HUDEP-2 (cell line): ENCODE measurements at regions not wholly inside any gene's neighbourhood (a gene's known extent, or its start where the extent isn't known, plus 50 kb on each side); places are given as distances from the start of the nearest gene placed in this dataset.
"Not testable (repeated sequence)": the region's sequence is repeated elsewhere in the genome, so short reads cannot be mapped to it uniquely, and the experiment has no call there.

ENCODE experiments used
- DNase-seq, 76 experiments: peaks; one replicate each; lab custom pipeline; 2025; ENCODE audit not compliant: unreplicated experiment in 76 of 76; lab: John Stamatoyannopoulos, UW

DNA sequence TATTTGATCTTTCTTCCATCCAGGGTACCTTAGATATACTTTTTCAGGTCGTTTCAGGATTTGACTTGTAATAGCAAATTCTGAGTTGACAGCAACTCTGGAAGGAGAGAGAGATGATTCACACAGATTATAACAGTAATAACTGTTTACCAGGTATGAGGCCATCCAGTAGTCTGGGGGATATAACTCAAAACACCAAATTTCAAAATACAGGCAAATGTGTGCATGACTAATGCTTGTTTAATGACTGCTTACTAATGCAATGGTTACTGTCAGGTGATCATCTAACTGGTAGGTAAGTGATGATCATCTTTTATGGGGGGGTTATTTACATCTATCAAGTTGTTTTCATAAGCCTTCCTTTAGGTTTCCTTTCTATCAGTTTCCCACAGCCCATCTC lies 412.3 kb downstream of the MAT2B start:
- DNase-seq: no peak

DNA sequence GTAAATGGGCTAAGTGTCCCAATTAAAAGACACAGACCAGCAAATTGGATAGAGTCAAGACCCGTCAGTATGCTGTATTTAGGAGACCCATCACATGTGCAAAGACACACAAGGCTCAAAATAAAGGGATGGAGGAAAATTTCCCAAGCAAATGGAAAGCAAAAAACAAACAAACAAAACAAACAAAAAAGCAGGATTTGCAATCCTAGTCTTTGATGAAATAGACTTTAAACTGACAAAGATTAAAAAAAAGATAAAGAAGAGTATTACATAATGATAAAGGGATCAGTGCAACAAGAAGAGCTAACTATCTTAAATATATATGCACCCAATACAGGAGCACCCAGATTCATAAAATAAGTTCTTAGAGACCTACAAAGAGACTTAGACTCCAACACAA lies 429.6 kb downstream of the MAT2B start:
- not testable (repeated sequence) for DNase-seq

DNA sequence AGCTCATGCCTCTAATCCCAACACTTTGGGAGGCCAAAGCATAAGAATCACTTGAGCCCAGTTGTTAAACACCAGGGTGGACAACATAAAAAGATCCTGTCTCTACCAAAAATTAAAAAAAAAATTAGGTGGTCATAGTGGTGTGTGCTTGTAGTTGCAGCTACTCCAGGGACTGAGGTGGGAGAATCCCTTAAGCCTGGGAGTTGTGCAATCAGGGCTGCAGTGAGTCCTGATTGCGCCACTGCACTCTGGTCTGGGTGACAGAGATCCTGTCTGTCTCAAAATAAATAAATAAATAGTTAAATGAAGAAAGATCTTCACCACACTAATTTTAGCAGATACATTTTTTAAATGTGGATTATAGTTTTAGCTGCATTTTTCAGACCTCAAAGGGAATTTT lies 433.2 kb downstream of the MAT2B start:
- DNase-seq: no peak

DNA sequence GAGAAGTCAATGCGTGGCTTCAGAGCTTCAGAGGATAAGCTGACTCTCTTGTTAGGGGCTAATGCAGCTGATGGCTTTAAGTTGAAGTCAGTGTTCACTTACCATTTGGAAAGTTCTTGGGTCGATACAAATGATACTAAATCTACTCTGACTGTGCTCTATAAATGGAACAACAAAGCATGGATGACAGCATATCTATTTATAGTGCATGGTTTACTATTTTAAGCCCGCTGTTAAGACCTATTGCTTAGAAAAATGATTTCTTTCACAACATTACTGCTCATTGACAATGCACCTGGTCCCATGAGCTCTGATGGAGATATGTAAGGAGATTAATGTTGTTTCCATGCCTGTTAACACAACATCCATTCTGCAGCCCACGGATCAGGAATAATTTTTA lies 435.7 kb downstream of the MAT2B start:
- DNase-seq: no peak

DNA sequence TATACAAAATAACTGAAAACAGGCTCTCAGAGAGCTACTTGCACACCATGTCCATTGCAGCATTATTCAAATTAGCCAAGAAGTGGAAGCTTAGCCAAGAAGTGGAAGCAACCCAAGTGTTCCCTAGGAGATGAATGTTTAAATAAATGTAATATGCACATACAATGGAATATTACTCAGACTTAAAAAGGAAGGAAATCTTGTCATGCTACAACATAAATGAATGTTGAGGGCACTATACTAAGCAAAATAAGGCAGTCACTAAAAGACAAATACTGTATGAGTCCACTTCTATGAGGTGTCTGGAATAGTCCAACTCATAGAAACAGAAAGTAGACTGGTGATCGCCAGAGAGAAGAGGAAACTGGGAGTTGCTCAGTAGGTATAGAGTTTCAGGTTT lies 438.1 kb downstream of the MAT2B start:
- DNase-seq: no peak

DNA sequence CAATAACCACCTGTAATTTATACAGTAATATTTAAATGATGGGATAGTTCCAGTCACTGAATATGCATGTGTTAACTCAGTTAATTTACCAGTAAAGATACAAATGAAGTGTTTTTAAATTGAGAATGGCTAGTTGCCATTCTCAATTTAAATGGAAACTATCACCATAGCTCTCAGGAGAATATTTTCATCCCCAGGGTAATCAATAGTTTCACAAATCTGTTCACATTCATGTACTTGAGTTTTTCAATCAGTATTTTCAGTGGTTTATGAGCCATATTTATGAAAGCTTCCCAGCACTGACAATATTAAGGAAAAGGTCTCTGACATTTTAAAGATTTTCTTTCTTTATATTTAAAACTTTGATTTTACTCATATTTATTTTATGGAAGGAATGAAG lies 439.3 kb downstream of the MAT2B start:
- DNase-seq: no peak

DNA sequence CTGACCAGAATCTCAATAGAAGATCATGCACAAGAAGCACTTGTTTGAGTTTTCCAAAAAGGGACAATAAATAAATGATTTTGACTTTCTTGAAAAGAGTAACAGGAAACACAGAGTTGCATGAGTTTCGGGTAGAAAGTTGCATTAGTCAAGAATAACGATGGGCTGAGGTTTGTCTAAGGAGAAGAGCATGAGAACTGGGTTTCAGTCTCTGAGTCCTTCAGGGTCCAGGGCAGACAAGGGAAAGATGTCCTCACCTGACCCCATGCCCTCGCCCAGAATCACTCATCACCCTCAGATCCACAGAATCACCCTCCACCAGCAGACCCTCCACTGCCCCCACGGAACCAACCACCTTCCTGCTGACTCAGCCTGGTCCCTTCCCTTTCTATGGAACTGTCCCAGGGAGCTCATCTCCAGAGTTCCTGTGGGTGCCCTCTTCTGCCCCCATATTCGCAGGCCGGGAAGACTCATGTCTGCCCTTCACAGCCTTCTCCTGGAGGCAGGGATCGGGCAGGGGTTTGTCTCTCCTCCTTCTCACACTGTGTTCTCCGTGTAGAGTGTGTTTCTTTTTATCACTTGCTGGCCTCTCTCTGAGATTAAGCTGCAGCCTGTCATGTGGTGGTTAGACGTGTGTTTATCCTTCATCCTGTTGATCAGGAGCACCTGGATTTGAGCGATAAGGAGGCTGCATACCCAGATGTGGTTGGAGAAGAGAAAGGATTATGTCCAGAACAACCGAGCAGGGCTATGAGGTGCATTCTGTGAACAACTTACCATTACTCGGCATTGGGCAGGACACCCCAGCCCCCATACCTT lies 442.6 kb downstream of the MAT2B start:
- no peak for DNase-seq

DNA sequence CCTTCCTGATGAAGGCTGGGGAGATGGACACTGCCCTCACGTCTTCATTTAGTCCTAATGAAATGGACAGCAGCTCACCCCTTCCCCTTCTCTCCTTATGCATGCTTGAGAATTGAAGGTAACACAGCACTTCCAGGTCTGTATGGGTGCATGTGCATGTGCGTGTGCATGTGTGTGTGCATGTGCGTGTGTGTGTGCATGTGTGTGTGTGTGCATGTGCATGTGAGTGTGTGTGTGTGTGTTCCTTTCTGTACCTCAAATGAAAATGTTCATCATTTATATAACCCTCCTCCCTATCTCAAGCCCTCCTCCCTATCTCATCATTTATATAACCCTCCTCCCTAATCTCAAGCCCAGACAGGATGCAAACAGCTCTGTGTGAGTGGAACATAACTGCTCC lies 444.8 kb downstream of the MAT2B start:
- DNase-seq: no peak

DNA sequence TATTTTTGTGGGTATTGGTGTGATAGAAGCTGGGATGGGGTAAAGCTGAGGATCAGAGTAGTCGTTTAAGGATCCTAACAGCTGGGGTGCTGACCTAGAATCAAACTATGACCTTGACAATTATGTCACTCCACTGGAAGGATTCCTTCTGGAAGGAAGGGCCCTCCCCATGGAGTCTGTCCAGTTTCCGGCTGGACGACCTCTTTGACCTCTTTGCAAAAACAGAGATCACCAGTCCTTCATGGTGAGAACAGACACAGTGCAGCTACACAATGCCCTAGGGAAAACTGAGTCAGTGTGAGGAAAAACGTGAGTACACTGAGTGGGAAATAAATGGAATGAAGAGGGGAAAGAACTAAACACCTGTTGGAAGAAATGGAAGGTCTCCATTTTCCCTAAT lies 445.6 kb downstream of the MAT2B start:
- no peak for DNase-seq

DNA sequence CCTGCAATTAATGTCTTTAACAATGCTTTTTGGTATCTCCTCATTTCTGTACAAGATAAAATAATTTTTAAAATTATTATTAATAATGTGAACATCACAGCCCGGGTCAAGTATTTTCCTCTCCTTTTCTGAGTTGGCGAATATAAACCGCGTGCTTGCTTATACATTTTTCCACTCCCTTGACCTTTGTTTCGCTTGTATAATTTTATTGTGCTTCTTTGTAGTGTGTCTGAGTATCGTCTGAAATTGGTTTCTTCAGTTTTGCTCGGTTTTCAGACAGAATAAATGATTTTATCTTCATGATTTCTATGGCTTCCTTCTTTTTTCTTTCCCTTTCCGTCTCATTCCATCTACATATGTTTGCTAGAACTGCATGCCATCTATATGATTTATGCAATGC lies 448.5 kb downstream of the MAT2B start:
- no peak for DNase-seq

DNA sequence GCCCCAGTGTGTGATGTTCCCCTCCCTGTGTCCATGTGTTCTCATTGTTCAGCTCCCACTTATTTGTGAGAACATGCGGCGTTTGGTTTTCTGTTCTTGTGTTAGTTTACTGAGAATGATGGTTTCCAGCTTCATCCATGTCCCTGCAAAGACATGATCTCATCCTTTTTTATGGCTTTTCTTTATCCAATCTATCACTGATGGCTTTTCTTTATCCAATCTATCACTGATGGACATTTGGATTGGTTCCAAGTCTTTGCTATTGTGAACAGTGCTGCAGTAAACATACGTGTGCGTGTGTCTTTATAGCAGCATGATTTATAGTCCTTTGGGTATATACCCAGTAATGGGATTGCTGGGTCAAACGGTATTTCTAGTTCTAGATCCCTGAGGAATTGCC lies 455.8 kb downstream of the MAT2B start:
- not testable (repeated sequence) for DNase-seq

DNA sequence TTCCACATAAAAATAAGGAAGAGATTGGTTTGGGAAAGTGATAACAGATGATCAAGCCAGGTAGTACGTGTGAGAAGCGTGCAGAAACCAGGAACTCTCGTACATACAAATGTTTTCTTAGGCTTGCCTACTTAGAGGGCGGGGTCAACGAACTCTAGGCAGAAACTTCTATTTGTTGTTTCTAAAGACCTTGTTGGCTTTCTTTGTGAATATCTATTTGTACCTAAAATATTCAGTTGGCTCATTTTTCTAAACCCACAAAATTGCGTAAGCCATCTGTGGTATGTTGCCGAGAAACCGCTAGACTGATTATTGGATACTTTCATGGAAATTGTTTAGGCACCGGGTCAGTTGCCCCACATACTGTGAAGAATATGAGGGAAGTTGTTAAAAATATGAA lies 458.5 kb downstream of the MAT2B start:
- DNase-seq: no peak

DNA sequence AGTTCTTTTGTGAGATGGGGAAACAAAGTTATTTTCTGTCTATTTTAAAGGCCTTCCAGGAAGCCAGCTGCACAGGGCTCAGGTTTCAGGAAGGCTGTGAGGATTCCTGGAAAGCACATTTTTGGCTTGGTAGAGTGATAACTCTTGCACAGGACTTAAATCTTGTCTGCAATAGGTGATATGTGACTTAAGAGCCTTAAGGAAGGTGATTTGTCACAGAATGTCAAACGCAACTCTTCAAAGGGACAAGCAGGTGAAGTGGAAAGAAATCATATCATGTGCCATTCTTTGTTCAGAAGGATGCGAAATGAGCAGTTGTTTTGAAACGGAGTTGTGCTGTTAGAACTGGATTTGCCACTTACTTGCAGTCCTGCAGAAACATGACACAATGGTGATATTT lies 459.3 kb downstream of the MAT2B start:
- no peak for DNase-seq

DNA sequence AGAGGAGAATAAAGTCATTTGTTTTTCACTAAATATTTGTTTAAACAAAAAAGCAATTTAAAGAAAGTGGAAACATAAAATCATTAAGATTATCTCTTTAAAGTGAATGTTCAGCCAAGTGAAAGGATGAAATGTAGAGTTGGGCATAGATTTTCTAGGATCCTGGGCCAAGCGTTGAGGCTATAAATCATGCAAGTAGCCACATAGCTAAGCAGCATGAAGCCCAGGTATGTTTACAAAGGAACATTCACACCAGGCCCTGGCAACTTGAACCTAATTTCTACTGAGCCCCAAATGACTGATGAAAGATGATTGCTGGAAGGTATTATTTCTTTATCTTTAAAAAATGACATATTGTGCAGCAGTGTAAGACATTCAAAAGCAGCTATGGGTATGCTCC lies 461.8 kb downstream of the MAT2B start:
- DNase-seq: no peak

DNA sequence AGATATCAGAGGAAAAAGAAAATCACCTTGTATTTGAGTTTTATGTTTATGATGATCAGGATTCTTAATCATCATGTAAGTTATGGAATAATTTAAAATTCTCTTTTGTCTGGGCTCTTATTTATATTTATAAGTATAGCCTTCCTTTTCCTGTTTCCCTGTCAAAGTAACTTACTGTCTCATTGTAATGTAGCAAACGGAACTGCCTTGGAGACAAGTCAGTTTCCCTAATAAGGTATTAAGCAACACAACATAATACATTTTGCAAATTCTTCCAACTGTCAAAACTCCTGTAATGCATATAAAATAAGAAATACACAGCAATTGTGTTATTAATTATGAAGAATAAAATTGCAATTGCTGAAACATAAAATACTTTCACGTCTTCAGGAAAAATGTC lies 463.2 kb downstream of the MAT2B start:
- DNase-seq: no peak

DNA sequence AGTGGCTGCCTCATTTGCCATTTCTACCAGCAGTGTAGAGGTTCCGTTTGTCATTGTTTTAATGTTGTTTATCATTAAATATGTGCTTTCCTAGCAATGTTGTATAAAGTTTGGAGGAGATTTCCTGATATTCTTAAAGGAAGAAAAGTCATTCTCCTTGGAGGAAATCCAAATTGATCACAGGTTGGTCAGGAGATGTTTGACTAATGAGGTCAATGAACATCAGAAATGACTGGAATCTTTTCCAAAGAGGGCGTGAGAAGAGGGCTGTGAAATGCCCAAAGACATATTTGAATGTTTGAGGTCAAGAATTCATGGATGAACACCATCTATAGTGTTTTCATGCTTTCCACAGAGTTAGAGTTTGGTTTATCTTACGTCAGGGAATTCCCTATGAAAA lies 471.3 kb downstream of the MAT2B start:
- DNase-seq: no peak

DNA sequence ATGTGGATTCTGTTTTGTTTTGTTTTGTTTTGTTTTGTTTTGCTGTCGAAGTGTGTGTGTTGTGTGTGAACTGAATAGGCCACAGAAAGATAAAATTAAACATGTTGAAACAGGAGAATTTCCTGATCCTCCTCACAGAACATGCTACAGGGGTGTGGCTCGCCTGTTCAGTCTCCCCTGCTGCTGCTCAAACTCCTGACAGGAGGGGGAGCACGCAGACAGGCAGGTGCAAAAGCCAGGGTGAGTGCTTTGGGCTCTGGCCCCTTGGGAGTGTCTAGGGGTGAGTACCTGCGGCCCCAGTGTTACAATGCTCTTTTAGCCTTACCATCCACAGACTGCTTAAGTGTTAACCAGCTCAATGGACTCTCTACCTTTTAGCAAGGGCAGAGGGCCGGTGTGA lies 473.5 kb downstream of the MAT2B start:
- peak in 2 of 76 experiments; percentile 0 to 2 for DNase-seq

DNA sequence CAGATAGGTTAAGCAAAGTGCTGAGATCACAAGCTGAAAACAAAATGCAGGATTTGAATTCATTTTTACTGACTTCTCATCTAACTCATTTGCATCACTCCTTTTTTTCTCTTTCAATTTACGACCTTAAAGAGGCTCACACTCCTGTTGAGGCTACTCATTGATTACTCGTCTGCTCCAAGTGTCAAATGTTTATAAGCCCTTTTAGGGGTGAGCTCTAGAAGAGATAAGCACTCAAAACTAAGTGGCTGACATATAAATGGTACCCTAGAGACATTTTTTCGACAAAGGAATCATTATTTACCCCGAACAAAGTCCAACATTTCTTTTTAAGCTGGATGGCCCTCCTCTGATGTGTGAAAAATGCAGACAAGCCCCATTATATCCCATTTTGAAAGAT lies 483.1 kb downstream of the MAT2B start:
- DNase-seq: no peak

DNA sequence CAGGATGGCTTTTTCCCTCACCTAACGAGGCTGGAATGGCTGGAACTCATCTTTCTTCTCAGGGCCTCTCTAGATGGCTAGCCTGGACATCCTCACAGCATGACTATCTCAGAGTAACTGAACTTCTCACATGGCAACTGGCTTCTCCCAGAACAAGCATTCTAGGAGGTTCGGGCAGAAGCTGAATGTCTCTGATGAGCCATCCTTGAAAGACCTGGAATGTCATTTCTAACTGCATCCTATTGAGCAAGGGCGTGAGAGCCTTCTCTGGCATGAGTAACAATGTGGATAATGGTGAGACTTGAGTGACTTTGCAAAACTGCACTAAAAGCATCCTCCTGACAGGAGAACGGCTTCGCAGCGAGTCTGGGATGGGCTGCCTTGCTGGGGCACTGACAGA lies 487.7 kb downstream of the MAT2B start:
- no peak for DNase-seq

DNA sequence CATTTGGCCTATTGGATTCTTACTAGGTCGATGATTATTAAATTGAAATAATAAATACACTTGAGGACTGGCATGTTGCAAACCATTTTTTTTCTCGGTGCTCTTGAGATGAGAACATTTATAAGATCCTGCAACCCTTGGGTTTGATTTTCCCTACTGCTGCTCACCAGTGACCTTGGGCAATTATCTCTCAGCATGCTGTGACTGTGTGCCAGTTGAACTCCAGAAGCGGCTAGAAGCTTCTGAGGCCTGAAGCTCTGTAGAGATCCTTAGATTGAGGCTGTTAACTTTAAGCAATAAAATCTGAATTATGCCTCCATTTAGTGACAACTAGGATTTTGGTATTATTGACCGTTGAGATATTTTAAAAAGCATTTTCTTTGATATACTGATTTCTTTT lies 489.8 kb downstream of the MAT2B start:
- DNase-seq: no peak

DNA sequence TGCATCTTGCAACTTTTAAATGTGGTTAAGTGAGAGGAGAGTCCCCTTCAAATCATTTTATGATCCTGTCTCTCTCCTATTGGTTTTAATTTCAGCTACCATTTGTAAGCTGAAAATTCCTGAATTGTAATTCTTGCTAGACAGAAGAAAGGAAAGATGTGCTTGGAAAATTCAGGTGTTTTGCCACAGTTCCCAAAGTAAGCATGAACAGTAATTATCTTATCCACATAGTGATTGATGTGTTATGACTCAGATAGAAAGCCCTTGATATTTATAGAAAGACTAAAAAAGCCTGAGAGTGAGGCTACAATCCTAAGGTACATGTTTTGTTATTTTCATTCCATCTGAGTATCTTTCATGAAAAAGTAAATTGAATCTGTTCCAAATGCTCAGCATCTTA lies 492.5 kb downstream of the MAT2B start:
- DNase-seq: no peak

DNA sequence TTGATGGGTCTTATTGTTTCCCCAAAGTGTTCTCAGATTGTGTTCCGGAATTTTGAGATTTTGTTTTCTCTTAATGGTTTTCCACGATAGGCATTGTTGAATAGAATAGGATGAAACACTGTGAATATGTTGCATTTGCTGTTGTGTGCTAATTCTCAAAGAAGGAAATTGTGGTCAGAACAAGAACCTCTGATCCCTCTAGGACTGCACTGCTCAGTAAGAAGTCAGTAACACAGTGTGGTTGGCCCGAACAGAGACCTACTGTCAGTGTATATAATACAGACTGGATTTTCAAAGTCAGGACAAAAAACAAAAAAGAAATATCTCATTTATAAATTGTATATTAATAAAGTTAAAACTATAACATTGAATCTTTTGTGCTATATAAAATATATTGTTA lies 494.8 kb downstream of the MAT2B start:
- no peak for DNase-seq

DNA sequence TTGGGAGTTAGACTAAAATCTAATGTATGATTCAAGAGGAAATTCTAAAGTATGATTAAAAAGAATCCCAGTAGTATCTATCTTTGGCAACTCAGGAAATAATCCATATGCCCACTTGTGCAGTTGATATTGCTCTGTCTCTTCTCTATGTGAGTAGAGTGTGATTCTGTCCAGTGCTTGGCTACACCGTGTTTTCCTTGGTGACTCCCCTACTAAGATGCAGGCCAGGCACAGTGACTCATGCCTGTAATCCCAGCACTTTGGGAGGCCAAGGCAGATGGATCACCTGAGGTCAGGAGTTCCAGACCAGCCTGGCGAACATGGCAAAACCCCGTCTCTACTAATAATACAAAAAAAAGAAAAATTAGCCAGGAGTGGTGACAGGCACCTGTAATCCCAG lies 495.4 kb downstream of the MAT2B start:
- no peak for DNase-seq
